CD4-positive, alpha-beta T cell treated with Interferon alpha-2 for 1 hour (primary cell): ENCODE measurements at regions not wholly inside any gene's neighbourhood (a gene's known extent, or its start where the extent isn't known, plus 50 kb on each side); places are given as distances from the start of the nearest gene placed in this dataset.
"Not testable (repeated sequence)": the region's sequence is repeated elsewhere in the genome, so short reads cannot be mapped to it uniquely, and the experiment has no call there.

Experiments used
- DNase-seq, 2 donors: peaks; one replicate each; pipeline ENCODE4 v3.0.0-alpha.2; 2020 to 2022

GRCh38 chr17:30578015-30578717 is 101.0 kb downstream of the GOSR1 start:
- DNase-seq = not testable (repeated sequence)
